Esophagus squamous epithelium (tissue), 4 donors: ENCODE measurements at regions not wholly inside any gene's neighbourhood (a gene's known extent, or its start where the extent isn't known, plus 50 kb on each side); places are given as distances from the start of the nearest gene placed in this dataset.

Experiments used
- POLR2A ChIP-seq, 4 donors: fragments of 450-650 bp; IDR thresholded peaks; one replicate each; pipeline ENCODE4 v1.6.1; 2017; ENCODE audit warnings: antibody characterized with exemption in 4 of 4, mild to moderate bottlenecking in 4 of 4, moderate library complexity in 3 of 4
- TF ChIP-seq, protein P1 (sequence below), 6 experiments: fragments of 450-650 bp in 4 of 6; fragments of 200-600 bp in 2 of 6; sonication (generic) in 2 of 6; IDR thresholded peaks; one replicate each; pipeline ENCODE4 v1.5.1; 2016 to 2019; ENCODE audit warnings: antibody characterized with exemption in 6 of 6, mild to moderate bottlenecking in 4 of 6, moderate library complexity in 4 of 6

DNA sequence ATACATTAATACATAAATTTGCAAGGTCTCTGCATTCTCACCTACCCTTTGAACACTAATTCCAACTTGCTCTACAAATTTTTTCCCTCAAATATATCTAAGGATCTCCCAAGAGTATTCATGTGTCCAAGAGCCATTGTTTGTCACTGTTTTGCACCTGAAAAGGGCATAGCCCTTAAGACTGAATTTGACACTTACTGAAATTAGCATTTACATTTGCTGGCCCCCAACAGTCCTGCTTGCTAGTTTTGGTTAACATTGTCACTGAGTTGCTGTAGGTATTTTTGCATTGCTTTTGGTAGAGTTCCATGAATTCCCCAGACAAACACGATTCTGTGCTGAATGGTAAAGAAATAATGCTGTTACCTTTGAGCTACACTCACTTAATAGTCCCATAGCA, 57.3 kb downstream of the KCNA4 start:
- TF ChIP-seq, protein P1, sequence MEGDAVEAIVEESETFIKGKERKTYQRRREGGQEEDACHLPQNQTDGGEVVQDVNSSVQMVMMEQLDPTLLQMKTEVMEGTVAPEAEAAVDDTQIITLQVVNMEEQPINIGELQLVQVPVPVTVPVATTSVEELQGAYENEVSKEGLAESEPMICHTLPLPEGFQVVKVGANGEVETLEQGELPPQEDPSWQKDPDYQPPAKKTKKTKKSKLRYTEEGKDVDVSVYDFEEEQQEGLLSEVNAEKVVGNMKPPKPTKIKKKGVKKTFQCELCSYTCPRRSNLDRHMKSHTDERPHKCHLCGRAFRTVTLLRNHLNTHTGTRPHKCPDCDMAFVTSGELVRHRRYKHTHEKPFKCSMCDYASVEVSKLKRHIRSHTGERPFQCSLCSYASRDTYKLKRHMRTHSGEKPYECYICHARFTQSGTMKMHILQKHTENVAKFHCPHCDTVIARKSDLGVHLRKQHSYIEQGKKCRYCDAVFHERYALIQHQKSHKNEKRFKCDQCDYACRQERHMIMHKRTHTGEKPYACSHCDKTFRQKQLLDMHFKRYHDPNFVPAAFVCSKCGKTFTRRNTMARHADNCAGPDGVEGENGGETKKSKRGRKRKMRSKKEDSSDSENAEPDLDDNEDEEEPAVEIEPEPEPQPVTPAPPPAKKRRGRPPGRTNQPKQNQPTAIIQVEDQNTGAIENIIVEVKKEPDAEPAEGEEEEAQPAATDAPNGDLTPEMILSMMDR (IDR thresholded peaks at IDR 0.05): no peak
- no peak for TF ChIP-seq POLR2A (IDR thresholded peaks at IDR 0.05)
